H1 (cell line): ENCODE measurements at regions not wholly inside any gene's neighbourhood (a gene's known extent, or its start where the extent isn't known, plus 50 kb on each side); places are given as distances from the start of the nearest gene placed in this dataset.

ENCODE experiments used
- CTCF ChIA-PET: fragments of 300-600 bp; sonication (Branson Sonifier 250); formaldehyde crosslinking; loops from one replicate; lab custom pipeline; 2021; ENCODE audit not compliant: partially characterized antibody; lab: Charles Lee
- POLR2A ChIA-PET: fragments of 300-600 bp; sonication (Branson Sonifier 250); formaldehyde crosslinking; loops from one replicate; lab custom pipeline; 2021; ENCODE audit warnings: inconsistent platforms; ENCODE audit not compliant: partially characterized antibody; lab: Charles Lee
- DNase-seq, 2 experiments: peaks; one replicate each; pipeline versions ENCODE4 v3.0.0 to v3.0.0-alpha.2; 2010 to 2022; ENCODE audit warnings: low spot score in 2 of 2, low read depth in 1 of 2, mixed read lengths in 1 of 2
- FAIRE-seq: peaks from 2 replicates; lab custom pipeline; 2011; peaks lifted over from hg19 to GRCh38; lab: Jason Lieb, UNC
- H2AFZ ChIP-seq: 2 replicates; pipeline ENCODE4 v1.8.1; 2012; ENCODE audit warnings: low read length, inconsistent platforms
- H2AK5ac ChIP-seq: 2 replicates; pipeline ENCODE4 v1.6.1; 2013; ENCODE audit warnings: low read depth, low read length
- H2BK120ac ChIP-seq: replicated peaks from 2 replicates; pipeline ENCODE3; 2013; ENCODE audit warnings: low read depth, low read length, inconsistent platforms
- H2BK12ac ChIP-seq: 2 replicates; pipeline ENCODE4 v1.6.1; 2013; ENCODE audit warnings: low read depth, low read length
- H2BK15ac ChIP-seq: 2 replicates; pipeline ENCODE4 v1.6.1; 2013; ENCODE audit warnings: low read length
- H2BK20ac ChIP-seq: 2 replicates; pipeline ENCODE4 v1.6.1; 2013; ENCODE audit warnings: low read length
- H2BK5ac ChIP-seq: 2 replicates; pipeline ENCODE4 v1.6.1; 2013; ENCODE audit warnings: low read depth, low read length
- H3K14ac ChIP-seq: 2 replicates; pipeline ENCODE4 v1.6.1; 2013; ENCODE audit warnings: inconsistent platforms; ENCODE audit not compliant: insufficient read length
- H3K18ac ChIP-seq: 2 replicates; pipeline ENCODE4 v1.6.1; 2013; ENCODE audit warnings: low read length; ENCODE audit errors: extremely low read depth
- H3K23ac ChIP-seq: 2 replicates; pipeline ENCODE4 v1.6.1; 2013; ENCODE audit warnings: inconsistent platforms; ENCODE audit not compliant: insufficient read length
- H3K23me2 ChIP-seq: 2 replicates; pipeline ENCODE4 v1.6.1; 2013; ENCODE audit warnings: low read depth, low read length
- H3K27ac ChIP-seq: 2 replicates; pipeline ENCODE4 v1.6.1; 2011; ENCODE audit warnings: low read depth, low read length, inconsistent platforms
- H3K27me3 ChIP-seq, 4 experiments: replicated peaks in 1 of 4; 1 replicate in 1 of 4; 2 replicates in 3 of 4; pipeline versions ENCODE4 v1.6.1 to v1.8.1; 2011 to 2013; ENCODE audit warnings: low read length in 3 of 4, mild to moderate bottlenecking in 3 of 4, inconsistent platforms in 2 of 4, mixed read lengths in 2 of 4, moderate library complexity in 1 of 4; ENCODE audit not compliant: control insufficient read depth in 3 of 4, insufficient read depth in 3 of 4; ENCODE audit errors: extremely low read depth in 1 of 4
- H3K36me3 ChIP-seq, 4 experiments: 2 replicates each; pipeline versions ENCODE4 v1.6.1 to v1.8.1; 2011 to 2013; ENCODE audit warnings: mild to moderate bottlenecking in 4 of 4, low read length in 3 of 4, moderate library complexity in 2 of 4, control low read depth in 1 of 4, inconsistent platforms in 1 of 4; ENCODE audit not compliant: insufficient read depth in 4 of 4, control insufficient read depth in 2 of 4
- H3K4ac ChIP-seq: replicated peaks from 2 replicates; pipeline ENCODE3; 2013; ENCODE audit warnings: low read length, low read depth, mixed read lengths, inconsistent platforms; ENCODE audit not compliant: insufficient read length
- H3K4me1 ChIP-seq, 4 experiments: replicated peaks in 1 of 4; 1 replicate in 1 of 4; 2 replicates in 3 of 4; pipeline versions ENCODE4 v1.6.1 to v1.8.1; 2011 to 2013; ENCODE audit warnings: low read length in 3 of 4, inconsistent platforms in 2 of 4, mixed read lengths in 1 of 4; ENCODE audit not compliant: insufficient read depth in 4 of 4, control insufficient read depth in 3 of 4
- H3K4me2 ChIP-seq, 2 experiments: 2 replicates each; pipeline versions ENCODE4 v1.6.1 to v1.8.1; 2011 to 2013; ENCODE audit warnings: low read depth in 2 of 2, low read length in 2 of 2, control low read depth in 1 of 2, inconsistent platforms in 1 of 2, mild to moderate bottlenecking in 1 of 2; ENCODE audit not compliant: insufficient read depth in 1 of 2
- H3K4me3 ChIP-seq, 4 experiments: fragments of 200-600, 300-600 bp in 1 of 4; sonication (generic), shearing (Covaris generic), sonication (Bioruptor Twin) in 1 of 4; 2 replicates each; pipeline versions ENCODE4 v1.5.1 to v1.8.1; 2011 to 2016; ENCODE audit warnings: low read length in 4 of 4, low read depth in 3 of 4, control low read depth in 2 of 4, inconsistent platforms in 2 of 4, mild to moderate bottlenecking in 2 of 4, mixed read lengths in 1 of 4, moderate library complexity in 1 of 4; ENCODE audit not compliant: insufficient read depth in 2 of 4; ENCODE audit errors: extremely low read depth in 1 of 4
- H3K56ac ChIP-seq: replicated peaks from 2 replicates; pipeline ENCODE3; 2013; ENCODE audit warnings: low read depth, mild to moderate bottlenecking, mixed read lengths, low read length, inconsistent platforms; ENCODE audit not compliant: insufficient read length
- H3K79me1 ChIP-seq: 2 replicates; pipeline ENCODE4 v1.6.1; 2013; ENCODE audit warnings: low read depth, low read length, control low read depth
- H3K79me2 ChIP-seq, 2 experiments: 2 replicates each; pipeline versions ENCODE4 v1.6.1 to v1.8.1; 2012 to 2013; ENCODE audit warnings: low read length in 2 of 2, mild to moderate bottlenecking in 2 of 2, inconsistent platforms in 1 of 2; ENCODE audit not compliant: insufficient read depth in 2 of 2, control insufficient read depth in 1 of 2
- H3K9ac ChIP-seq, 4 experiments: replicated peaks in 1 of 4; 1 replicate in 1 of 4; 2 replicates in 3 of 4; pipeline versions ENCODE4 v1.6.1 to v1.8.1; 2011 to 2013; ENCODE audit warnings: low read depth in 3 of 4, low read length in 3 of 4, control low read depth in 2 of 4, mild to moderate bottlenecking in 2 of 4, moderate library complexity in 2 of 4, inconsistent platforms in 1 of 4; ENCODE audit errors: extremely low read depth in 1 of 4
- H3K9me3 ChIP-seq, 2 experiments: 2 replicates each; pipeline versions ENCODE4 v1.6.1 to v1.8.1; 2012 to 2013; ENCODE audit warnings: mild to moderate bottlenecking in 2 of 2, moderate library complexity in 2 of 2, control low read depth in 1 of 2, inconsistent platforms in 1 of 2, low read depth in 1 of 2, low read length in 1 of 2, mixed read lengths in 1 of 2; ENCODE audit not compliant: insufficient read depth in 2 of 2
- H4K20me1 ChIP-seq, 2 experiments: replicated peaks in 1 of 2; 2 replicates each; pipeline versions ENCODE3 to v1.8.1; 2011 to 2013; ENCODE audit warnings: inconsistent platforms in 2 of 2, low read length in 2 of 2, mild to moderate bottlenecking in 1 of 2; ENCODE audit not compliant: insufficient read depth in 2 of 2, control insufficient read depth in 1 of 2
- H4K5ac ChIP-seq: 2 replicates; pipeline ENCODE4 v1.6.1; 2013; ENCODE audit warnings: low read length, low read depth, mixed read lengths, inconsistent platforms; ENCODE audit not compliant: insufficient read length
- H4K8ac ChIP-seq: 2 replicates; pipeline ENCODE4 v1.8.0; 2013; ENCODE audit warnings: mild to moderate bottlenecking, moderate library complexity, low read length, inconsistent platforms; ENCODE audit not compliant: insufficient read depth; ENCODE audit errors: extremely low read depth
- H4K91ac ChIP-seq: replicated peaks from 2 replicates; pipeline ENCODE3; 2013; ENCODE audit warnings: low read length, mixed read lengths, inconsistent platforms; ENCODE audit not compliant: insufficient read length
- ASH2L ChIP-seq: fragments of 200-600, 300-600 bp; sonication (generic); IDR thresholded peaks from one replicate; pipeline ENCODE4 v1.7.1; 2017; ENCODE audit warnings: low read length
- CHD2 ChIP-seq: IDR thresholded peaks from 2 replicates; pipeline ENCODE4 v1.6.1; 2012; ENCODE audit warnings: low read length, improper control_type of control experiment
- EGR1 ChIP-seq: IDR thresholded peaks from 2 replicates; pipeline ENCODE4 v1.6.1; 2011; ENCODE audit warnings: low read depth, low read length, borderline replicate concordance
- HDAC2 ChIP-seq, 2 experiments: fragments of 300-600 bp in 1 of 2; sonication (generic) in 1 of 2; IDR thresholded peaks; 2 replicates each; pipeline ENCODE4 v1.6.1; 2011 to 2012; ENCODE audit warnings: low read depth in 2 of 2, low read length in 2 of 2, mild to moderate bottlenecking in 2 of 2, moderate library complexity in 2 of 2, borderline replicate concordance in 1 of 2, inconsistent platforms in 1 of 2
- JUND ChIP-seq: IDR thresholded peaks from 2 replicates; pipeline ENCODE4 v1.6.1; 2011; ENCODE audit warnings: mild to moderate bottlenecking, improper control_type of control experiment, low read length
- KDM1A ChIP-seq: fragments of 200-600, 300-600 bp; sonication (generic); IDR thresholded peaks from 2 replicates; pipeline ENCODE4 v1.7.1; 2016; ENCODE audit warnings: mild to moderate bottlenecking, low read length, borderline replicate concordance
- KDM5A ChIP-seq: fragments of 200-600 bp; IDR thresholded peaks from 2 replicates; pipeline ENCODE4 v1.7.1; 2012; ENCODE audit warnings: mild to moderate bottlenecking, low read length, inconsistent platforms, mixed read lengths
- POU5F1 ChIP-seq: IDR thresholded peaks from 2 replicates; pipeline ENCODE4 v1.6.1; 2011; ENCODE audit warnings: low read depth, mild to moderate bottlenecking, low read length, moderate library complexity
- RAD21 ChIP-seq, 2 experiments: IDR thresholded peaks in 1 of 2; conservative IDR thresholded peaks in 1 of 2; 2 replicates each; pipeline ENCODE4 v1.6.1; 2011; ENCODE audit warnings: low read depth in 2 of 2, low read length in 2 of 2, improper control_type of control experiment in 1 of 2, inconsistent platforms in 1 of 2, mild to moderate bottlenecking in 1 of 2, moderate library complexity in 1 of 2
- RXRA ChIP-seq: IDR thresholded peaks from 2 replicates; pipeline ENCODE4 v1.6.1; 2011; ENCODE audit warnings: low read depth, mild to moderate bottlenecking, low read length, moderate library complexity; ENCODE audit not compliant: insufficient read depth
- SRF ChIP-seq: IDR thresholded peaks from 2 replicates; pipeline ENCODE4 v1.6.1; 2011; ENCODE audit warnings: mild to moderate bottlenecking, low read depth, low read length, moderate library complexity
- WGBS, 2 experiments: shearing (Covaris generic) in 1 of 2; methylation state at CpG; one replicate each; pipeline versions ENCODE4 v1.1.6 to v1.1.7; 2013 to 2015; ENCODE audit warnings: low lambda C conversion rate in 2 of 2, mixed read lengths in 2 of 2, inconsistent platforms in 1 of 2, low coverage in 1 of 2, missing lambda C conversion rate in 1 of 2; ENCODE audit not compliant: insufficient replicate concordance in 2 of 2, insufficient coverage in 1 of 2, insufficient read length in 1 of 2; ENCODE audit errors: extremely low coverage in 1 of 2, missing lambda C conversion rate in 1 of 2; 5-methylcytosine and 5-hydroxymethylcytosine counted together
- TF ChIP-seq, protein P1 (sequence below): IDR thresholded peaks from 2 replicates; pipeline ENCODE4 v1.6.1; 2012; ENCODE audit warnings: low read length, inconsistent platforms

- no peaks in the 10 kb centered on the region for H3K79me2 ChIP-seq
- H4K91ac ChIP-seq, result no peak overlapping the region
- DNase-seq (no peak), FAIRE-seq (no peak)
- no peak overlapping the region for H3K14ac ChIP-seq
- H3K23me2 ChIP-seq, result no peaks in the 10 kb centered on the region
- no peak overlapping the region for H3K9ac ChIP-seq
- no peaks in the 10 kb centered on the region for H3K27me3 ChIP-seq
- no peak overlapping the region for H3K23ac ChIP-seq
- H2BK120ac ChIP-seq, result no peak overlapping the region
- H2AK5ac ChIP-seq, result no peak overlapping the region
- no peak overlapping the region for H3K4me2 ChIP-seq
- POLR2A ChIA-PET, result no interaction called here
- H4K20me1 ChIP-seq, result no peaks in the 10 kb centered on the region
- H3K4ac ChIP-seq, result no peak overlapping the region
- TF ChIP-seq SRF (no peak), EGR1 (no peak), ASH2L (no peak), KDM1A (no peak), CHD2 (no peak), KDM5A (no peak), POU5F1 (no peak), RAD21 (IDR thresholded peaks at IDR 0.05 in 1 of 2, conservative IDR thresholded peaks at IDR 0.05 in 1 of 2; ENCODE audit: low read depth in 2 of 2, low read length in 2 of 2) (no peak), HDAC2 (IDR thresholded peaks at IDR 0.05; ENCODE audit: borderline replicate concordance in 1 of 2, low read depth in 2 of 2, low read length in 2 of 2) (no peak), JUND (no peak), RXRA (no peak)
- TF ChIP-seq, protein P1, sequence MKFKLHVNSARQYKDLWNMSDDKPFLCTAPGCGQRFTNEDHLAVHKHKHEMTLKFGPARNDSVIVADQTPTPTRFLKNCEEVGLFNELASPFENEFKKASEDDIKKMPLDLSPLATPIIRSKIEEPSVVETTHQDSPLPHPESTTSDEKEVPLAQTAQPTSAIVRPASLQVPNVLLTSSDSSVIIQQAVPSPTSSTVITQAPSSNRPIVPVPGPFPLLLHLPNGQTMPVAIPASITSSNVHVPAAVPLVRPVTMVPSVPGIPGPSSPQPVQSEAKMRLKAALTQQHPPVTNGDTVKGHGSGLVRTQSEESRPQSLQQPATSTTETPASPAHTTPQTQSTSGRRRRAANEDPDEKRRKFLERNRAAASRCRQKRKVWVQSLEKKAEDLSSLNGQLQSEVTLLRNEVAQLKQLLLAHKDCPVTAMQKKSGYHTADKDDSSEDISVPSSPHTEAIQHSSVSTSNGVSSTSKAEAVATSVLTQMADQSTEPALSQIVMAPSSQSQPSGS, result no peak
- no peak overlapping the region for H2BK5ac ChIP-seq
- H3K36me3 ChIP-seq, result no peaks in the 10 kb centered on the region
- no peak overlapping the region for H2AFZ ChIP-seq
- H3K9me3 ChIP-seq, result no peaks in the 10 kb centered on the region
- WGBS, 2 experiments, result 94% methylated on average over 8 of the region's 8 CpGs; no CpG with 5 or more reads in 1 of the 2 experiments
- H3K18ac ChIP-seq, result no peak overlapping the region
- H3K4me3 ChIP-seq, result no peak overlapping the region
- H4K8ac ChIP-seq, result no peak overlapping the region
- CTCF ChIA-PET, result no interaction called here
- H2BK12ac ChIP-seq, result no peak overlapping the region
- H3K56ac ChIP-seq, result no peak overlapping the region
- H2BK15ac ChIP-seq, result no peak overlapping the region
- H2BK20ac ChIP-seq, result no peak overlapping the region
- no peaks in the 10 kb centered on the region for H3K79me1 ChIP-seq
- H4K5ac ChIP-seq, result no peak overlapping the region
- H3K4me1 ChIP-seq, result no peaks in the 10 kb centered on the region
- H3K27ac ChIP-seq, result no peak overlapping the region
Measured at GRCh38 chr15:62823561-62823960, 219.0 kb upstream of the TPM1 start.
